GM23248 (cell line): ENCODE measurements at regions not wholly inside any gene's neighbourhood (a gene's known extent, or its start where the extent isn't known, plus 50 kb on each side); places are given as distances from the start of the nearest gene placed in this dataset.

ENCODE experiments used
- EZH2 ChIP-seq: fragments of 200-600 bp; sonication (generic); IDR thresholded peaks from 2 replicates; pipeline ENCODE4 v1.6.1; 2018; ENCODE audit warnings: antibody characterized with exemption, mild to moderate bottlenecking; ENCODE audit not compliant: insufficient read depth, poor library complexity, severe bottlenecking
- EZH2phosphoT487 ChIP-seq: fragments of 200-600 bp; sonication (generic); IDR thresholded peaks from 2 replicates; pipeline ENCODE4 v1.6.1; 2018; ENCODE audit warnings: antibody characterized with exemption, moderate library complexity, mild to moderate bottlenecking, low read depth; ENCODE audit not compliant: insufficient read depth

DNA sequence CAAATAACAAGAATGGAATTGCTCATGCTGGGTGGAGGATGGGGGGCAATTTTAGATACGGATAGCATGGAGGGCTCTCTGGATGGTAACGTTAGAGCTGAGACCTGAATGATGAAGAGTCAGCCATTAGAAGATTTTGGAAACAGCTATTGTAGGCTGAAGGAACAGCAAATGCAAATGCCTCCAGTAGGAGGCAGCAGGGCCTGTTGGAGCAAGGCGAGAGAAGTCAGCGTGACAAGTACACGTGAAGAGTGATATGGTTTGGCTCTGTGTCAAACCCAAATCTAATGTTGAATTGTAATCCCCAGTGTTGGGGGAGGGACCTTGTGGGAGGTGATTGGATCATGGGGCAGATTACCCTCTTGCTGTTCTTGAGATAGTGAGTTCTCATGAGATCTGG lies 59.3 kb upstream of the SOD3 start:
- TF ChIP-seq EZH2phosphoT487 (no peak), EZH2 (no peak)
